Keratinocyte (primary cell): ENCODE measurements at regions not wholly inside any gene's neighbourhood (a gene's known extent, or its start where the extent isn't known, plus 50 kb on each side); places are given as distances from the start of the nearest gene placed in this dataset.

Experiments
- DNase-seq: peaks from one replicate; pipeline ENCODE4 v3.0.0-alpha.2; 2011; ENCODE audit warnings: low read depth, missing footprints, low spot score
- FAIRE-seq: peaks from 2 replicates; lab custom pipeline; 2011; peaks lifted over from hg19 to GRCh38; lab: Jason Lieb, UNC
- H2AFZ ChIP-seq: 2 replicates; pipeline ENCODE4 v1.6.0; 2012; ENCODE audit warnings: low read length, control low read depth, inconsistent platforms; ENCODE audit not compliant: control insufficient read depth
- H3K27ac ChIP-seq: 2 replicates; pipeline ENCODE4 v1.5.1; 2011; ENCODE audit warnings: low read length; ENCODE audit not compliant: control insufficient read depth, insufficient read depth
- H3K27me3 ChIP-seq: 3 replicates; pipeline ENCODE4 v1.6.0; 2011; ENCODE audit warnings: low read length; ENCODE audit not compliant: control insufficient read depth, insufficient read depth; ENCODE audit errors: extremely low read depth
- H3K36me3 ChIP-seq, 2 experiments: 2 replicates in 1 of 2; 3 replicates in 1 of 2; pipeline ENCODE4 v1.5.1; 2011; ENCODE audit warnings: low read length in 2 of 2, mild to moderate bottlenecking in 1 of 2; ENCODE audit not compliant: control insufficient read depth in 2 of 2, insufficient read depth in 2 of 2; ENCODE audit errors: extremely low read depth in 1 of 2
- H3K4me1 ChIP-seq: 3 replicates; pipeline ENCODE4 v1.5.1; 2011; ENCODE audit warnings: low read length; ENCODE audit not compliant: control insufficient read depth, insufficient read depth; ENCODE audit errors: extremely low read depth
- H3K4me2 ChIP-seq: 3 replicates; pipeline ENCODE4 v1.6.0; 2011; ENCODE audit warnings: low read depth, low read length; ENCODE audit not compliant: control insufficient read depth, insufficient read depth; ENCODE audit errors: extremely low read depth
- H3K4me3 ChIP-seq, 3 experiments: fragments of 200-600 bp in 1 of 3; sonication (generic) in 1 of 3; 2 replicates in 2 of 3; 3 replicates in 1 of 3; pipeline ENCODE4 v1.5.1; 2011 to 2016; ENCODE audit warnings: low read length in 3 of 3, mild to moderate bottlenecking in 3 of 3, control low read depth in 2 of 3, inconsistent platforms in 1 of 3, low read depth in 1 of 3, mixed read lengths in 1 of 3, mixed run types in 1 of 3, moderate library complexity in 1 of 3; ENCODE audit not compliant: control insufficient read depth in 2 of 3, insufficient read depth in 2 of 3; ENCODE audit errors: extremely low read depth in 1 of 3
- H3K79me2 ChIP-seq: 2 replicates; pipeline ENCODE4 v1.6.0; 2012; ENCODE audit warnings: low read length; ENCODE audit not compliant: control insufficient read depth, insufficient read depth
- H3K9ac ChIP-seq: 3 replicates; pipeline ENCODE4 v1.6.0; 2011; ENCODE audit warnings: low read length; ENCODE audit not compliant: control insufficient read depth, insufficient read depth; ENCODE audit errors: extremely low read depth
- H3K9me1 ChIP-seq: 3 replicates; pipeline ENCODE4 v1.6.0; 2011; ENCODE audit warnings: low read length; ENCODE audit not compliant: control insufficient read depth, insufficient read depth; ENCODE audit errors: extremely low read depth
- H3K9me3 ChIP-seq: 2 replicates; pipeline ENCODE4 v1.5.1; 2012; ENCODE audit warnings: low read depth, low read length; ENCODE audit not compliant: control insufficient read depth
- H4K20me1 ChIP-seq: 3 replicates; pipeline ENCODE4 v1.6.0; 2011; ENCODE audit warnings: low read length; ENCODE audit not compliant: control insufficient read depth, insufficient read depth; ENCODE audit errors: extremely low read depth
- EZH2 ChIP-seq: IDR thresholded peaks from one replicate; pipeline ENCODE4 v1.6.1; 2012; ENCODE audit warnings: inconsistent platforms, mild to moderate bottlenecking, low read length, moderate library complexity
- dilution Hi-C: fragments of 300-500 bp; cut with MboI; formaldehyde crosslinking; loops from one replicate; pipeline ENCODE4 v1.7.0; 2020; ENCODE audit warnings: low sequenced_read_pairs; ENCODE audit not compliant: extremely low pct_ligation_motif_present
- TF ChIP-seq, protein P1 (sequence below), 3 experiments: IDR thresholded peaks in 1 of 3; conservative IDR thresholded peaks in 1 of 3; optimal IDR thresholded peaks in 1 of 3; 2 replicates in 2 of 3; 3 replicates in 1 of 3; pipeline versions ENCODE3 to v1.5.1; 2011; ENCODE audit warnings: low read length in 3 of 3, mild to moderate bottlenecking in 3 of 3, moderate library complexity in 2 of 3, control low read depth in 1 of 3, inconsistent platforms in 1 of 3; ENCODE audit not compliant: insufficient read depth in 2 of 3; ENCODE audit errors: extremely low read depth in 1 of 3

DNA sequence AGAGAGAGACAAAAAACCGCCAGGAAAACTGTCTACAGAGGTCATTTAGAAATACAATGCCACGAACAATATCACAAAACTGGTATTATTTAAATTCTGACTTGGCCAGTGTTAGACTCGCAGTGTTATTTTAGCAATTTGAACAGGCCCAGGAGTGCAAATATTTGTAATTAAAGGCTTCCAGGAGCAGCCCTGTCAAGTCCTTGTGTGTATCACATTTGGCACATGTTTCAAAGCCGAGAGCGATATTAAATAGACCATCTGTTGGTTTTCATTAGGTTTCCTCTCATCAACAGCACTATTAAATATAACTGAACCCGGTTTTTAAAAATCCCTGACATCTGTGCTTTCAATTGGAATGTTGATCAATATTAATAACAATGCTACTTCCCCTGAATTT, 656.9 kb downstream of the TSN start:
- DNase-seq (no peak), FAIRE-seq (no peak)
- Histone ChIP-seq H3K4me3 (no peak overlapping the region), H3K9ac (no peak overlapping the region), H3K27ac (no peak overlapping the region), H3K27me3 (no peaks in the 10 kb centered on the region), H2AFZ (no peak overlapping the region), H3K4me2 (no peak overlapping the region), H3K79me2 (no peaks in the 10 kb centered on the region), H3K4me1 (no peaks in the 10 kb centered on the region), H3K9me3 (no peaks in the 10 kb centered on the region), H3K36me3 (no peaks in the 10 kb centered on the region), H3K9me1 (no peaks in the 10 kb centered on the region), H4K20me1 (no peaks in the 10 kb centered on the region)
- dilution Hi-C loops: no loop called here
- TF ChIP-seq, protein P1, sequence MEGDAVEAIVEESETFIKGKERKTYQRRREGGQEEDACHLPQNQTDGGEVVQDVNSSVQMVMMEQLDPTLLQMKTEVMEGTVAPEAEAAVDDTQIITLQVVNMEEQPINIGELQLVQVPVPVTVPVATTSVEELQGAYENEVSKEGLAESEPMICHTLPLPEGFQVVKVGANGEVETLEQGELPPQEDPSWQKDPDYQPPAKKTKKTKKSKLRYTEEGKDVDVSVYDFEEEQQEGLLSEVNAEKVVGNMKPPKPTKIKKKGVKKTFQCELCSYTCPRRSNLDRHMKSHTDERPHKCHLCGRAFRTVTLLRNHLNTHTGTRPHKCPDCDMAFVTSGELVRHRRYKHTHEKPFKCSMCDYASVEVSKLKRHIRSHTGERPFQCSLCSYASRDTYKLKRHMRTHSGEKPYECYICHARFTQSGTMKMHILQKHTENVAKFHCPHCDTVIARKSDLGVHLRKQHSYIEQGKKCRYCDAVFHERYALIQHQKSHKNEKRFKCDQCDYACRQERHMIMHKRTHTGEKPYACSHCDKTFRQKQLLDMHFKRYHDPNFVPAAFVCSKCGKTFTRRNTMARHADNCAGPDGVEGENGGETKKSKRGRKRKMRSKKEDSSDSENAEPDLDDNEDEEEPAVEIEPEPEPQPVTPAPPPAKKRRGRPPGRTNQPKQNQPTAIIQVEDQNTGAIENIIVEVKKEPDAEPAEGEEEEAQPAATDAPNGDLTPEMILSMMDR (optimal IDR thresholded peaks at IDR 0.05 in 1 of 3, IDR thresholded peaks at IDR 0.05 in 1 of 3, conservative IDR thresholded peaks at IDR 0.05 in 1 of 3; ENCODE audit: extremely low read depth in 1 of 3, insufficient read depth in 2 of 3, low read length in 3 of 3): no peak
- TF ChIP-seq EZH2: no peak

DNA sequence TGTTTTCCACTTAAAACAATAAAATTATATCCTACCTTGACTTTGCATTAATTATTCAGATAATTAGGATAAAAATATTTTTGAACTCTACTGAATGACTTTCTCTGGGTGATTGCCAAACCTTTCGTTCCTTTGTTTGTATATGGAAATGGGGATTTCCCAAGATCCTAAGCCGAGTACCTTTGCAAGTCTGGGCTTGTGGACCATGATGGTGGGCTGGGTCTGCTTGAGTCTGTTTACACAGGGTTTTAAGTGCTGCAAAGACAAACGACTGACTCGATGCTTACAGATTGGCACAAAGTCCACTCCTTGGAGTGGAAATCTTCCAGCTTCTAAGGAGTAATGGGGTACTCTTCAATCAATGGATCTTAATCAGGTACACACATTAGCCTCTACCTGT, 659.5 kb downstream of the TSN start:
- Histone ChIP-seq H3K4me2 (no peak overlapping the region), H3K9me1 (no peaks in the 10 kb centered on the region), H4K20me1 (no peaks in the 10 kb centered on the region), H3K4me3 (no peak overlapping the region), H3K27me3 (no peaks in the 10 kb centered on the region), H3K9me3 (no peaks in the 10 kb centered on the region), H3K9ac (no peak overlapping the region), H3K36me3 (no peaks in the 10 kb centered on the region), H3K79me2 (no peaks in the 10 kb centered on the region), H3K4me1 (no peaks in the 10 kb centered on the region), H2AFZ (no peak overlapping the region), H3K27ac (no peak overlapping the region)
- dilution Hi-C loops: no loop called here
- TF ChIP-seq EZH2: no peak
- TF ChIP-seq, protein P1 (optimal IDR thresholded peaks at IDR 0.05 in 1 of 3, IDR thresholded peaks at IDR 0.05 in 1 of 3, conservative IDR thresholded peaks at IDR 0.05 in 1 of 3; ENCODE audit: extremely low read depth in 1 of 3, insufficient read depth in 2 of 3, low read length in 3 of 3): no peak
- FAIRE-seq (no peak), DNase-seq (no peak)
